GM12878 (cell line): ENCODE measurements at regions not wholly inside any gene's neighbourhood (a gene's known extent, or its start where the extent isn't known, plus 50 kb on each side); places are given as distances from the start of the nearest gene placed in this dataset.
A peak's percentile ranks its signal among the peaks of the same experiment; 100 is the strongest.

Experiments
- ATAC-seq: fragments of 200-7000 bp; cut with Tn5 transposase; 3 replicates; pipeline ENCODE4 v1.9.1; 2020; ENCODE audit warnings: mild to moderate bottlenecking, moderate library complexity
- BruUV-seq: library from RNA; stranded (reverse); fragments of 400-500 nt; replicated peaks from 2 replicates; lab custom pipeline; 2021; lab: Mats Ljungman, UMichigan
- CTCF ChIA-PET: fragments of 300-600 bp; sonication (Branson Sonifier 250); formaldehyde crosslinking; extraction: SDS; loops from one replicate; lab custom pipeline; 2021; ENCODE audit warnings: inconsistent platforms; lab: Yijun Ruan, JAX
- POLR2A ChIA-PET: fragments of 350-600 bp; formaldehyde crosslinking; extraction: SDS; loops from one replicate; lab custom pipeline; 2021; ENCODE audit warnings: inconsistent platforms; lab: Charles Lee
- RAD21 ChIA-PET: fragments of 300-600 bp; sonication (Branson Sonifier 250); formaldehyde crosslinking; loops from one replicate; lab custom pipeline; 2023; ENCODE audit warnings: antibody characterized with exemption; ENCODE audit not compliant: unreplicated experiment; lab: Charles Lee
- SMC1A ChIA-PET: fragments of 300-600 bp; sonication (Branson Sonifier 250); formaldehyde crosslinking; loops from one replicate; lab custom pipeline; 2023; ENCODE audit not compliant: unreplicated experiment, uncharacterized antibody; lab: Charles Lee
- DNase-seq: peaks from one replicate; pipeline ENCODE4 v3.0.0-alpha.2; 2011; ENCODE audit warnings: low read depth, low spot score
- FAIRE-seq: peaks from 3 replicates; lab custom pipeline; 2011; peaks lifted over from hg19 to GRCh38; lab: Jason Lieb, UNC
- H2AFZ ChIP-seq: 2 replicates; pipeline ENCODE4 v1.6.0; 2011; ENCODE audit warnings: low read depth, low read length, control low read depth; ENCODE audit not compliant: control insufficient read depth
- H3K27ac ChIP-seq: 2 replicates; pipeline ENCODE4 v1.5.1; 2011; ENCODE audit warnings: control low read depth; ENCODE audit not compliant: control insufficient read depth, insufficient read depth
- H3K27me3 ChIP-seq, 2 experiments: replicated peaks in 1 of 2; 2 replicates each; pipeline versions ENCODE4 v1.6.0 to v1.6.1; 2011; ENCODE audit warnings: low read length in 1 of 2; ENCODE audit not compliant: control insufficient read depth in 2 of 2, insufficient read depth in 2 of 2
- H3K36me3 ChIP-seq, 2 experiments: 2 replicates each; pipeline ENCODE4 v1.5.1; 2011; ENCODE audit warnings: low read length in 1 of 2; ENCODE audit not compliant: control insufficient read depth in 2 of 2, insufficient read depth in 2 of 2
- H3K4me1 ChIP-seq: 2 replicates; pipeline ENCODE4 v1.6.1; 2011; ENCODE audit warnings: mild to moderate bottlenecking, low read length, moderate library complexity, mixed read lengths; ENCODE audit not compliant: control insufficient read depth, insufficient read depth
- H3K4me2 ChIP-seq: 2 replicates; pipeline ENCODE4 v1.6.0; 2011; ENCODE audit warnings: control low read depth; ENCODE audit not compliant: control insufficient read depth, insufficient read depth
- H3K4me3 ChIP-seq: fragments of 200-600 bp; sonication (generic); 2 replicates; pipeline ENCODE4 v1.5.1; 2016
- H3K79me2 ChIP-seq: 2 replicates; pipeline ENCODE4 v1.6.0; 2011; ENCODE audit warnings: low read length; ENCODE audit not compliant: control insufficient read depth, insufficient read depth
- H3K9ac ChIP-seq: 2 replicates; pipeline ENCODE4 v1.8.0; 2011; ENCODE audit warnings: low read length, control low read depth, mixed read lengths; ENCODE audit not compliant: control insufficient read depth, insufficient read depth
- H3K9me3 ChIP-seq: replicated peaks from 3 replicates; pipeline ENCODE4 v1.5.1; 2011; ENCODE audit warnings: mild to moderate bottlenecking, low read length; ENCODE audit not compliant: control insufficient read depth, insufficient read depth
- H4K20me1 ChIP-seq: 2 replicates; pipeline ENCODE4 v1.6.0; 2011; ENCODE audit not compliant: control insufficient read depth, insufficient read depth
- BACH1 ChIP-seq: fragments of 450-650 bp; IDR thresholded peaks from 2 replicates; pipeline ENCODE4 v1.6.1; 2017; ENCODE audit warnings: mild to moderate bottlenecking, borderline replicate concordance
- IRF4 ChIP-seq: IDR thresholded peaks from 2 replicates; pipeline ENCODE4 v1.6.1; 2011; ENCODE audit warnings: low read depth, low read length
- KLF5 ChIP-seq: fragments of 450-650 bp; IDR thresholded peaks from 2 replicates; pipeline ENCODE4 v1.6.1; 2014; ENCODE audit warnings: mild to moderate bottlenecking; ENCODE audit not compliant: partially characterized antibody
- PKNOX1 ChIP-seq: fragments of 450-650 bp; IDR thresholded peaks from 2 replicates; pipeline ENCODE4 v1.6.1; 2016; ENCODE audit warnings: mild to moderate bottlenecking
- SIX5 ChIP-seq: IDR thresholded peaks from 2 replicates; pipeline ENCODE4 v1.6.1; 2011; ENCODE audit warnings: mild to moderate bottlenecking, low read depth, low read length, moderate library complexity; ENCODE audit not compliant: severe bottlenecking
- SP1 ChIP-seq: IDR thresholded peaks from one replicate; pipeline ENCODE4 v1.6.1; 2011; ENCODE audit warnings: low read depth, low read length
- ZBTB33 ChIP-seq: fragments of 450-650 bp; IDR thresholded peaks from 2 replicates; pipeline ENCODE4 v1.6.1; 2017; ENCODE audit warnings: mild to moderate bottlenecking
- ZBTB40 ChIP-seq: fragments of 450-650 bp; IDR thresholded peaks from 2 replicates; pipeline ENCODE4 v1.6.1; 2016; ENCODE audit warnings: mild to moderate bottlenecking, moderate library complexity, borderline replicate concordance
- WGBS: methylation state at CpG from one replicate; pipeline ENCODE4 v1.1.6; 2016; ENCODE audit warnings: low lambda C conversion rate; ENCODE audit not compliant: insufficient replicate concordance, insufficient coverage; ENCODE audit errors: missing lambda C conversion rate; 5-methylcytosine and 5-hydroxymethylcytosine counted together
- in situ Hi-C: fragments of 300-500 bp; cut with MboI; formaldehyde crosslinking; loops from 9 replicates; pipeline ENCODE4 v1.14.3; 2018; ENCODE audit warnings: mixed read lengths
- intact Hi-C: fragments of 100-400 bp; cut with micrococcal nuclease; formaldehyde crosslinking; loops from one replicate; pipeline ENCODE4 v1.14.2; 2022; ENCODE audit not compliant: unreplicated experiment

GRCh38 chr7:127478024-127478355 is 85.5 kb upstream of the ZNF800 start:
- DNase-seq: no peak
- BruUV-seq: no TSS peak
- Histone ChIP-seq H3K4me2 (no peak overlapping the region), H3K4me3 (no peak overlapping the region), H4K20me1 (no peaks in the 10 kb centered on the region), H3K9me3 (no peaks in the 10 kb centered on the region), H3K79me2 (no peaks in the 10 kb centered on the region), H3K9ac (no peak overlapping the region), H3K27me3 (no peaks in the 10 kb centered on the region; a peak in 1 of 4 replicates), H3K36me3 (no peaks in the 10 kb centered on the region), H3K4me1 (no peaks in the 10 kb centered on the region), H2AFZ (no peak overlapping the region), H3K27ac (no peak overlapping the region)
- ChIA-PET POLR2A (no interaction called here), SMC1A (interaction anchor here (1.6 kb wide), 1 partner anchor 12 kb away, joined by 5 read pairs; no protein-coding TSS in a partner anchor), CTCF (no interaction called here), RAD21 (no interaction called here)
- ATAC-seq: no peak
- TF ChIP-seq BACH1: no peak
- TF ChIP-seq PKNOX1: no peak
- TF ChIP-seq KLF5: no peak
- no peak for TF ChIP-seq IRF4
- no peak for TF ChIP-seq SIX5
- intact Hi-C loops: no loop called here
- peak; percentile 41 for FAIRE-seq
- 38% methylated on average over 1 of the region's 1 CpG for WGBS
- in situ Hi-C loops: no loop called here

- ChIA-PET POLR2A (no interaction called here), CTCF (no interaction called here), RAD21 (no interaction called here), SMC1A (no interaction called here)
- H3K27me3 ChIP-seq: no peaks in the 10 kb centered on the region; a peak in 1 of 4 replicates
- 9% methylated on average over 7 of the region's 7 CpGs for WGBS
- no peak overlapping the region for H2AFZ ChIP-seq
- H3K27ac ChIP-seq: no peak overlapping the region
- BruUV-seq: no TSS peak
- H3K4me3 ChIP-seq: no peak overlapping the region
- no peak for ATAC-seq
- no peak overlapping the region for H3K9ac ChIP-seq
- intact Hi-C loops: no loop called here
- no peaks in the 10 kb centered on the region for H3K79me2 ChIP-seq
- in situ Hi-C loops: no loop called here
- no peak overlapping the region for H3K4me2 ChIP-seq
- FAIRE-seq: no peak
- H3K36me3 ChIP-seq: no peaks in the 10 kb centered on the region
- no peaks in the 10 kb centered on the region for H3K9me3 ChIP-seq
- no peaks in the 10 kb centered on the region for H4K20me1 ChIP-seq
- H3K4me1 ChIP-seq: no peaks in the 10 kb centered on the region
- DNase-seq: no peak
- no peak for TF ChIP-seq ZBTB40
- no peak for TF ChIP-seq IRF4
- TF ChIP-seq ZBTB33: no peak
- TF ChIP-seq SP1: no peak
Measured at GRCh38 chr7:127477295-127478023, 85.0 kb upstream of the ZNF800 start.
